GM03348 (cell line): ENCODE measurements at regions not wholly inside any gene's neighbourhood (a gene's known extent, or its start where the extent isn't known, plus 50 kb on each side); places are given as distances from the start of the nearest gene placed in this dataset.
"Not testable (repeated sequence)": the region's sequence is repeated elsewhere in the genome, so short reads cannot be mapped to it uniquely, and the experiment has no call there.

Experiments used
- DNase-seq: peaks from one replicate; pipeline ENCODE4 v3.0.0; 2012; ENCODE audit warnings: low spot score

- DNase-seq: no peak
Observed at GRCh38 chr9:115804206-115804605, 349.4 kb upstream of the PAPPA start.

DNA sequence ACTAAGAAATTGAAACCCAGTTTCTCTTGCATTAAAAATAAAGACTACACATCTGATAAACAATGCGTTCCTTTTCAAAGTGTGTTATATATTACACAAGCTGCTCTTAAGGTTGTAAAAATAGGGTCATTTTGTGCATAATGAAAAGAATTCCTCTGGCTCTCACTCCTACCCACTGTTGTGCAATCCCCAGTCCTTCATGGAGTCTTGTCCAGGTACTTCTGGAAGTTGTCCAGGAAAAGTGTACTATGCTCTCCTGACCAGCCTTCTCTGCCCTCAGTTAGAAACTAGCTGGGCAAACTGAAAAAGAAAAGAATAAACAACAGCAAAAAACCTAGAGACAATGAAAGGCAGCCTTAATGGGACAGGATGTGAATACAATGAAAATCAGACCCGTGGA is 345.5 kb upstream of the PAPPA start:
- DNase-seq: no peak

DNA sequence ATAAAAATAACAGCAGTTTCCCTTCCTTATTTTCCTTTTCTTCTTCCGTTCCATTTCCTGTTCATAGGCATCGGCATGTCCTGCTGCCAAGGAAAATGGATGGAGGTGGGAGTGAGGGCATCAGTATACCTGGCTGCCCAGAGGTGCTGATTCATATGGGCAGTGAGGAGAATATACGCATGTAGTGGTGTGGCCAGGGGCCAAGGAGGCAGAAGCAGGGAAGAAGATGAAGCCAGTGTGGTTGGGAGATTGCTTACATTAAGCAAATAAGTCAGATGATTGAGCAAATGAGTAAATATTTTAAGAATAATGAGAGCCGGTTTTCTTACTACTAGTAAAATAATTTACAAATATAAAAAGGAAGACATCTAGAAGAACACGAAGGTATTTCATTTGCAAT is 344.9 kb upstream of the PAPPA start:
- no peak for DNase-seq

DNA sequence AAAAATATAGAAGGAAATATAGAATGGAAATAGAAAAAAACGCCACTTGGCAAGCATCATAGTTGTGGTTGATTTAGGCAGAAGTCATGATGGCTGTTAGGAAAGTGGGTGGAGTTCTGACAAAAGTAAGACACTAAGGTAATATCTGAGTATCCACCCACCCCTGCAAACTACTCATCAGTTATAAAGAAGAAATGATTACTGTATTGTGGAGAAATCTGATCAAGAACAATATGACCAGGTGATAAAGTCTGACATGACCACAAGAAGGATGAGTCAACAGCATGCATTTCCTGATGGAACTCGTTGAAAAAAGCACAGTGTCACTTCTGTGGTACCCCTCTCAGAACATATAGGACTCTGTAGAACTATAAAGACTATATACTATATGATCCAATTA is 343.4 kb upstream of the PAPPA start:
- no peak for DNase-seq

GRCh38 chr9:115814081-115814480 is 339.5 kb upstream of the PAPPA start:
- DNase-seq: no peak

- DNase-seq: no peak
Observed at GRCh38 chr9:115815786-115816185, 337.8 kb upstream of the PAPPA start.

DNA sequence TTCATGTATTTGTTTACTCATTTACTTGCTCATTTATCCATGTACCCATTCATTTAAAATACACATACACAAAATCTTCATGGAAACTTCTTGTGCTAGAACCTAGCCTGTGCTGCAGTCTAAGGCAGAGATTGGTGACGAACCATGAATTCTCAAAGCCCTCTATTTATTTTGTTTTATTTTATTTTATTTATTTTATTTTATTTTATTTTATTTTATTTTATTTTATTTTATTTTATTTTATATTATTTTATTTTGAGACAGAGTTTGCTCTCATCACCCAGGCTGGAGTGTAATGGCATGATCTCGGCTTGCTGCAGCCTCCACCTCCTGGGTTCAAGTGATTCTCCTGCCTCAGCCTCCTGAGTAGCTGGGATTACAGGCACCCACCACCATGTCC is 334.9 kb upstream of the PAPPA start:
- not testable (repeated sequence) for DNase-seq

GRCh38 chr9:115832031-115832430 is 321.6 kb upstream of the PAPPA start:
- DNase-seq: no peak

DNA sequence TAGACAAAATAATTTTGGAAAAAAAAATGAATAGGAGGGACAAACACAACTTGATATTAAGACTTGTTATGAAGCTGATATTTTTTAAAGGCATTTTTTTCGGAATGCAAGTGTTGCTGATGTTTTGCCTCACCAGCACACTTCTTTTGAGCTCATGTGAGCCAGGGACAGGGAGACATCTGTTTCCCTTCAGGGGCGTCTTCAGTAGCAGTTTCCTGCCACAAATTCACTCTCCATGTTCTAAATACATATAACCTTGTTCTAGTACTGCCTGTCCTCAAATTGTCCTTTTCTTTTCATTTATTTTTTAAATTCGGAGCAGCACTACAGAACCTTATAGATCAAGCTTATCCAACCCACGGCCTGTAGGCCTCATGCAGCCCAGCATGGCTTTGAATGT is 316.0 kb upstream of the PAPPA start:
- no peak for DNase-seq

DNA sequence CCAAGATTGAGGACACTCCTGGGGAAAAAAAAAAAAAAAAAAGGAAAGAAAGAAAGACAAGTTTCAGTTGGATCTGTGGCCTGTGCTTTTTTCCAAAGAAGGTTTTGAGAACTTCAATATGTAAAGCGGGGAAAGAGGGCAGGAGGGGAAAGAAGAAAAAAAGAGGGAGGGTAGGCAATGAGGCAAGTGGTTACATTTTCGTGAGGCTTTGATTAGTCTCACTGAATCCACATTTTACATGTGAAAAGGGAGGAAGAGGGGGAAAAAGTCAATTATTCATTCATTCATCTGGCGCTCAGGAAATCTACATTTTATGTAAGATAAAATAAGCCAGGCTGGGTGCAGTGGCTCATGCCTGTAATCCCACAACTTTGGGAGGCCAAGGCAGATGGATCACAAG is 315.2 kb upstream of the PAPPA start:
- no peak for DNase-seq

DNA sequence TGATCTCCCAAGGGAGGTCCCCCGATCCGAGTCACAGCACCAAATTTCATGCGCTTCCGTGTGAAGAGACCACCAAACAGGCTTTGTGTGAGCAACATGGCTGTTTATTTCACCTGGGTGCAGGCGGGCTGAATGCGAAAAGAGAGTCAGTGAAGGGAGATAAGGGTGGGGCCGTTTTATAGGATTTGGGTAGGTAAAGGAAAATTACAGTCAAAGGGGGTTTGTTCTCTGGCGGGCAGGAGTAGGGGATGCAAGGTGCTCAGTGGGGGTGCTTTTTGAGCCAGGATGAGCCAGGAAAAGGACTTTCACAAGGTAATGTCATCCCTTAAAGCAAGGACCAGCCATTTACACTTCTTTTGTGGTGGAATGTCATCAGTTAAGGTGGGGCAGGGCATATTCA is 309.2 kb upstream of the PAPPA start:
- not testable (repeated sequence) for DNase-seq

- peak; percentile 22 for DNase-seq
Observed at GRCh38 chr9:115845648-115846312, 307.8 kb upstream of the PAPPA start.

- DNase-seq: peak; percentile 53
Observed at GRCh38 chr9:115847216-115847615, 306.4 kb upstream of the PAPPA start.

GRCh38 chr9:115849679-115850412 is 303.7 kb upstream of the PAPPA start:
- DNase-seq: peak; percentile 36

GRCh38 chr9:115850548-115851304 is 302.9 kb upstream of the PAPPA start:
- DNase-seq: peak; percentile 68

DNA sequence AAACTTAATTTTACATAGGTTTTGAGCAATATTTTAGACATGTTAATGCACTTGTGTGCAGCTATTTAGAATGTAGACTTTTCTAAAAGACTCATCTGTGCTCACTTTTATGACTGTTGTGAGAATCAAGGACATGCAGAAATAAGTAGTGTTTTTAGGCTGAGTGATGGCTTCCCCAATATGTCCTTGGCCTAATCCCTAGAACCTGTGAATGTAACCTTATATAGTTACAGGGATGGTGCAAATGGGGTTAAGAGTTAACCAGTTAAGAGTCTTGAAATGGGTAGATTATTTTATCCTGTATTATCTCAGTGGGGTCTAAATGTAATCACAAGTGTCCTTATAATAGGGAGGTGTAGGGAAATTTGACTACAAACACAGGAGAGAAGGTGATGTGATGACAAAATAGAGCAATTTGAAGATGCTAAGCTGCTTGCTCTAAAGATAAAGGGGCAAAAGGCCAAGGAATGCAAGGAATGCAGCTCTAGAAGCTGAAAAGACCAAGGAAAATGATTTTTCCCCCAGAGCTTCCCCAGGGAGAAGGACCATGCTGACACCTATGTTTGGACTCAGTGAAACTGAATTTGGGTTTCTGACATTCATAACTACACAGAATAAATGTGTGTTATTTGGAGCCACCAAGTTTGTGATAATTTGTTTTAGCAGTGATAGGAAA is 298.0 kb upstream of the PAPPA start:
- DNase-seq: no peak

DNA sequence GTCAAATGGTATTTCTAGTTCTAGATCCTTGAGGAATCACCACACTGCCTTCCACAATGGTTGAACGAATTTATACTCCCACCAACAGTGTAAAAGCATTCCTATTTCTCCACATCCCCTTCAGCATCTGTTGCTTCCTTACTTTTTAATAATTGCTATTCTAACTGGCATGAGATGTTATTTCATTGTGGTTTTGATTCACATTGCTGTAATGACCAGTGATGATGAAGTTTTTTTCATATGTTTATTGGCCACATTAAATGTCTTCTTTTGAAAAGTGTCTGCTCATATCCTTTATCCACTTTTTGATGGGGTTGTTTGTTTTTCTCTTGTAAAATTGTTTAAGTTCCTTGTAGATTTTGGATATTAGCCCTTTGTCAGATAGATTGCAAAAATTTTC is 295.2 kb upstream of the PAPPA start:
- not testable (repeated sequence) for DNase-seq

- DNase-seq: no peak
Observed at GRCh38 chr9:115862021-115862420, 291.6 kb upstream of the PAPPA start.

- no peak for DNase-seq
Observed at GRCh38 chr9:115864581-115864980, 289.0 kb upstream of the PAPPA start.

DNA sequence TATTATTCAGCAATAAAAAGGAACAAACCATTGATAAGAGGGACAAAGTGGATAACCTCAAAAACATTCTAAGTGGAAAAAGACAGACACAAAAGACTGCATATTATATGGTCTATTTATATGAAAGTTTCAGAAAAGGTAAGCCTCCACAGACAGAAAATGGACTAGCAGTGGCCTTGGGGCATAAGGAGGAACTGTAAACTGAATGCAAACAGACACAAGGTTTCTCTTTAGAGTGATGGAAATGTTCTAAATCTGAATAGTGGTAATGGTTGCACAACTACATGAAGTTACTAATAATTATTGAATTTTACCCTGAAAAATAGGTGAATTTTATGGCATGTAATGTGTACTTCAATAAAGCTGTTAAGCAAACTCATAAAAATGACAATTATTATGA is 286.3 kb upstream of the PAPPA start:
- DNase-seq: no peak

GRCh38 chr9:115877852-115878438 is 275.6 kb upstream of the PAPPA start:
- DNase-seq: no peak

GRCh38 chr9:115879451-115879850 is 274.1 kb upstream of the PAPPA start:
- no peak for DNase-seq
